HFFc6 (cell line): ENCODE measurements at regions not wholly inside any gene's neighbourhood (a gene's known extent, or its start where the extent isn't known, plus 50 kb on each side); places are given as distances from the start of the nearest gene placed in this dataset.

Experiments used
- DNase-seq: peaks from one replicate; pipeline ENCODE4 v3.0.0-alpha.2; 2018
- H3K27ac Mint-ChIP-seq: 2 replicates; pipeline ENCODE4 v1.8.0; 2020; ENCODE audit warnings: mild to moderate bottlenecking, mixed read lengths
- H3K27me3 Mint-ChIP-seq: 2 replicates; pipeline ENCODE4 v1.8.0; 2021; ENCODE audit warnings: mild to moderate bottlenecking, moderate library complexity, mixed read lengths; ENCODE audit not compliant: insufficient read depth
- H3K36me3 Mint-ChIP-seq: 2 replicates; pipeline ENCODE4 v1.8.0; 2021; ENCODE audit warnings: low read depth, mixed read lengths
- H3K4me1 Mint-ChIP-seq: 2 replicates; pipeline ENCODE4 v1.8.0; 2020; ENCODE audit warnings: low read depth, mixed read lengths
- H3K4me3 Mint-ChIP-seq: 2 replicates; pipeline ENCODE4 v1.8.0; 2020; ENCODE audit warnings: mild to moderate bottlenecking, moderate library complexity, mixed read lengths
- H3K9me3 Mint-ChIP-seq: 2 replicates; pipeline ENCODE4 v1.8.0; 2020; ENCODE audit warnings: mild to moderate bottlenecking, mixed read lengths
- TF ChIP-seq, protein P1 (sequence below): fragments of 200-600 bp; sonication (generic); IDR thresholded peaks from 2 replicates; pipeline ENCODE4 v1.5.0; 2021; ENCODE audit warnings: antibody characterized with exemption, mild to moderate bottlenecking

DNA sequence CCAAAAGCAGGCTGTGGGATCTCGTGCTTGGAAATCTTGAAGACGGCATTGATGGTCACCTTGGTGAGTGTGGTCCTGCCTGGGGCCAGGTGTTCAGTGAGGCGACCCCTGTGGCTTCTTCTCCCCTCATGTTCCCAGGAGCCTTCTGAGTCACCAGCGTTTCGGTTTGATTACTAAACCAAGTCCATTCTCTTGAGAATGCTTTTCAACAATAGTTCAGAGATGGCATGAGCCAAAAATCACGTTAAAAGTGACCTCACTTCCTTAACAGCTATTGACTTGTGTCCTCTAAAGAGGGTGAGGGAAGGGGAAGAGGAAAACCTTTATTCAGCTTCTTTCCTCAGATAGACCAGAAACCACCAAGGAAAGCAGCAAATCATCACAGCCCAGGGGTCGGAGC, 315.2 kb downstream of the GATA3 start:
- Mint-ChIP-seq H3K4me1 (no peaks in the 10 kb centered on the region), H3K9me3 (peaks cover 41% of the 10 kb centered on the region), H3K4me3 (no peak overlapping the region), H3K27ac (no peak overlapping the region), H3K27me3 (peaks cover 1% of the 10 kb centered on the region; the same call in 1 of the 2 replicates), H3K36me3 (peaks cover 5% of the 10 kb centered on the region; the same call in 1 of the 2 replicates)
- DNase-seq = no peak
- TF ChIP-seq, protein P1, sequence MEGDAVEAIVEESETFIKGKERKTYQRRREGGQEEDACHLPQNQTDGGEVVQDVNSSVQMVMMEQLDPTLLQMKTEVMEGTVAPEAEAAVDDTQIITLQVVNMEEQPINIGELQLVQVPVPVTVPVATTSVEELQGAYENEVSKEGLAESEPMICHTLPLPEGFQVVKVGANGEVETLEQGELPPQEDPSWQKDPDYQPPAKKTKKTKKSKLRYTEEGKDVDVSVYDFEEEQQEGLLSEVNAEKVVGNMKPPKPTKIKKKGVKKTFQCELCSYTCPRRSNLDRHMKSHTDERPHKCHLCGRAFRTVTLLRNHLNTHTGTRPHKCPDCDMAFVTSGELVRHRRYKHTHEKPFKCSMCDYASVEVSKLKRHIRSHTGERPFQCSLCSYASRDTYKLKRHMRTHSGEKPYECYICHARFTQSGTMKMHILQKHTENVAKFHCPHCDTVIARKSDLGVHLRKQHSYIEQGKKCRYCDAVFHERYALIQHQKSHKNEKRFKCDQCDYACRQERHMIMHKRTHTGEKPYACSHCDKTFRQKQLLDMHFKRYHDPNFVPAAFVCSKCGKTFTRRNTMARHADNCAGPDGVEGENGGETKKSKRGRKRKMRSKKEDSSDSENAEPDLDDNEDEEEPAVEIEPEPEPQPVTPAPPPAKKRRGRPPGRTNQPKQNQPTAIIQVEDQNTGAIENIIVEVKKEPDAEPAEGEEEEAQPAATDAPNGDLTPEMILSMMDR = no peak

DNA sequence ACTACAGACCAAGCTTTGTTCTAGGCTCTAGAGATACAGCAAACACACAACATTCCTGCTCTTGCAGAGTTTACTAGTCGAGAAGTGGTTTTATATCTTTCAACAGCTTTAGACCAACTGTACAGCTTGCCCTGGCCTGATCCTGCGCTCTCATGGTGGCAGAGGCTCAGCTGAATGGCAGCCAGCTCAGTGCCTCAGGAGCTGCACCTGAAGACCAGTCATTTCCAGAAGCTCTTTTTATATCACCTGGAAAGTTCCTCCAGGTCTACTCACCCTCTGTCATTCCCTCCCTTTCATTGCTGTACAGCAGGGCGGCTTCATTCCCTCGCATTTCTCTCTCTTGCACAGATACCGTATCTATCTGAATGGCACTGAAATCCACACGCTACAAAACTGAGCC, 319.8 kb downstream of the GATA3 start:
- TF ChIP-seq, protein P1 = no peak
- peaks cover 1% of the 10 kb centered on the region; the same call in 1 of the 2 replicates for H3K27me3 Mint-ChIP-seq
- H3K9me3 Mint-ChIP-seq = peaks cover 17% of the 10 kb centered on the region
- DNase-seq = no peak
- no peaks in the 10 kb centered on the region for H3K36me3 Mint-ChIP-seq
- no peaks in the 10 kb centered on the region for H3K4me1 Mint-ChIP-seq
- H3K4me3 Mint-ChIP-seq = no peak overlapping the region
- H3K27ac Mint-ChIP-seq = no peak overlapping the region

DNA sequence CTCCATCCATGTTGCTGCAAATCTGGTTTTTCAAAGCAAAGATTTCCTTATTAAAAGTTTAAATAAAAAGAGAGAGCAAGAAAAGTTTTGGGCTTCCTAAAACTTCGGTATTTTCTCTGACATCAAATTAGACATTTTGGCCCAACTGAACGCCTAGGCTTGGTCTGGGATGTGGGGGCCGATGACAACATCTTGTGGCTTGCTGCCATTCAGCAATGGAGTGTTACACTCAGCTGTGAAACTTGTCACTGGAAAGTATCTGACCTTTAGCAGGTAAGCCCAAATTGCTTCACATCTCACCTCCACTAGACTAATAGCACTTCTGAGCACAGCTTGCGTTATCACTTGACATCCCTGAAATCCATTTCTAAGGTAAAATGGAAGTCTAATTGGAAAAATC, 320.6 kb downstream of the GATA3 start:
- Mint-ChIP-seq H3K4me1 (no peaks in the 10 kb centered on the region), H3K27me3 (peaks cover 1% of the 10 kb centered on the region; the same call in 1 of the 2 replicates), H3K27ac (no peak overlapping the region), H3K4me3 (no peak overlapping the region), H3K36me3 (no peaks in the 10 kb centered on the region), H3K9me3 (peaks cover 12% of the 10 kb centered on the region)
- DNase-seq = no peak
- TF ChIP-seq, protein P1 = no peak

DNA sequence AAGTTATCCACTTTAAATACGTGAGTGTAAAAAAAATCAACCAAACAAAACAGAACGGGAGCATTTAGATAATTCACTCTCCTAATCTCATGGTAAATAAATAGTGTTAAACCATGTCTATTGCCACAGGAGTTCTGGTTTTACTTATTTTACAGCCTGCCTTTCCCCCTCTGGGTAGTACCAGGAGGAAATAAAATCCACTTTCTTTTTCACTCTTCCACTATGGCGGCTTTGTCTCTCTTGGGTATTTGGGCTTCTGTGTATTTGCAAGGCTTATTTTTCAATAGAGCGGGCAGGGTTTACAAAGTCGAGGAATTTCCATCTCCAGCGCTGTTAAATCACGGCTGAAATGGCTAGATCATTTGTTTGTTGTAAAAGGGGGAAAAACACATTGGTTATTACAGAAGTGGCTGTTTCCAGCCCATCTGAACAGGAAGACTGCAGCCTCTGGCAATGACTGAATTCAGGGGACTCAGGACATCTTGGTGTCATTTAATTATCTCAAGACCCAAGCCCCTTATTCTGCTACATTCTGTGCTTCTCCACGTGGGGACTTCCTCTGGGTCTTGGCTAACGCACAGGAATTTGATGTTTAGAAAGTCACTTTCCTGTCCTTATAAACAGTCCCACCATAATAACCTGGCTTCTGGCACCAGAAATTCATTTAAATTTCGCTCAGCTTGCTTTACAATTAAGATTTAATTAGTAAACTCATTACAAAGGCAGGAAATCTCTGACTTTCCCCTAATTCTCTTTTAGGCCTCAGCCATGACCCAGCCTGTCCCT, 323.9 kb downstream of the GATA3 start:
- H3K27ac Mint-ChIP-seq = no peak overlapping the region
- no peak for DNase-seq
- peaks cover 2% of the 10 kb centered on the region for H3K27me3 Mint-ChIP-seq
- no peaks in the 10 kb centered on the region for H3K36me3 Mint-ChIP-seq
- H3K9me3 Mint-ChIP-seq = peaks cover 10% of the 10 kb centered on the region
- TF ChIP-seq, protein P1 = no peak
- H3K4me1 Mint-ChIP-seq = no peaks in the 10 kb centered on the region
- no peak overlapping the region for H3K4me3 Mint-ChIP-seq

DNA sequence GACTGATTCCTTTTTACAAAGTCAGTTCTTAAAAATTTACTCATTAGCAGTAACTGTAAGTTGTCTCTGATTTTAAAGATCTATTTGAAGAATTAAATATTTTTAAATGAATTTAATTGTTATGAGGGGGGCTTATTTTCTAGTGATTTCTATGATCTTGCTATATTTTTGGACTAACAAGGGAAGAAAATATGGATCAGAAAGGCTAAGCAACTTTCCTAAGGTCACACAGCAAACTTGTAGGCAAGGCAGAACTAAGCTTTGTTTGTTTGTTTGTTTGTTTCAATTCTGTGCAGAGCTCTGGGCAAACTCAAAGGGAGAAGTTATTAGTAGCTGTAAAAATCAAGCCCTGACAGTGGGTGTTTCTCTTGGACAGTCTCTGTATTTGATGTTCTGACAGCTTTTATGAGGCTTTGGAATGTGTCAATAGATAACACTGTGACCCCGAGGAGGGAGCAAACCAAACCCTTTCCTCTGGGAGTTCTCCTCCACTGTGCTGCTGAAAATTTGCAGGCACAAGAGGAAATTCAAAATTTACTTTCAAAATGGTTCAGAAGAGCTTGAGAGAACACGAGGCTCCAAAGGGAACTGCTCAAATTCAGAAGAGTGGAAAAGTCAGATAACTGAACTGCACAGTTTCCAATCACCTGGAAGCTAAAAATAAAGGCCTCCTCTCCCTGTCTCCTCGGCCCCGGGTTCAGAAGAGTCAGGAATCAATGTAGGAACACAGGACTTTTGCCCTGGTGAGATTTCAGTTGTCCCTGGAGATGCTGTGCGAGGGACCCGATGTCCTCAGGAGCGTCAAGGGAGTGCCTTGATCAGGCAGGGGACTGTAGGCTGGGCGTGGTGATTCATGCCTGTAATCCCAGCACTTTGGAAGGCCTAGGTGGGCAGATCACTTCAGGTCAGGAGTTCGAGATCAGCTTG, 325.7 kb downstream of the GATA3 start:
- no peak for DNase-seq
- H3K4me3 Mint-ChIP-seq = no peak overlapping the region
- H3K36me3 Mint-ChIP-seq = no peaks in the 10 kb centered on the region
- H3K9me3 Mint-ChIP-seq = peaks cover 16% of the 10 kb centered on the region
- H3K4me1 Mint-ChIP-seq = no peaks in the 10 kb centered on the region
- peaks cover 2% of the 10 kb centered on the region for H3K27me3 Mint-ChIP-seq
- H3K27ac Mint-ChIP-seq = no peak overlapping the region
- TF ChIP-seq, protein P1 = no peak
